ENCODE measurements at regions not wholly inside any gene's neighbourhood (a gene's known extent, or its start where the extent isn't known, plus 50 kb on each side); places are given as distances from the start of the nearest gene placed in this dataset.

DNA sequence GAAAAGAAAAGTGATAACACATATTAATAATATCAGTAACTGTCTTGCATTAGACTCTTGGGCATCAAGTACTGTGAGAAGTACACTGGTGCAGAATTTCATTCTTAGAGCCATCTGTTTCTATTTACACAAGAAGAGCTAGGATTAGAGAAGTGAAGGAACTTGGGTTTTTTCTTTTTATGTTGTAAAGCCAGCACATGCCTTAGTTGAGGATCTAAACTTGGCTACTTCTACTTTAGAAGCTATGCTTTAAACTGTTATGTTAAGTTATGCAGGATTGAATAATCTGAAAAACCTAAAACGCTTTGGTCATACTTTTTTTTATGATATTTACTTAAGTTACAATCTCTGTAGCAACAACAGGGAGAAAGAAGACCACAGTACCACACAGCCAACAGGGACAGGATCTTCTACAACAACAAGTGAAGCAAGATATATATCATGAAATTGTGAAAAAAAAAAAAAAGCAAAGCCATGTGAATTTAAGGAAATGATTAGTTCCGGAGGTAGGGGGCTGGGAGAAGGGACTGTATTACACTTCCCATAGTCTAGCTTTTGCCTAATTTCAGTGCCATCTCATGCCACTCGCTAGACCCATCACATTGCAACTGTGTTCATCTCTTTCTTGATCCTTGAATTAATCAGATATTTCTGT is 305.1 kb upstream of the GOT2 start:
- TF ChIP-seq CTCF (IDR thresholded peaks at IDR 0.05; ENCODE audit: low read depth, low read length, missing input control), result no peak
- TF ChIP-seq TAF1 (conservative IDR thresholded peaks at IDR 0.05), result no peak
- TF ChIP-seq ZBTB33 (IDR thresholded peaks at IDR 0.05), result no peak
- TF ChIP-seq FOXA2 (IDR thresholded peaks at IDR 0.05), result no peak
- TF ChIP-seq EGR1 (IDR thresholded peaks at IDR 0.05; ENCODE audit: low read depth in 2 of 2), result no peak
- TF ChIP-seq REST (IDR thresholded peaks at IDR 0.05), result no peak
- no peak for TF ChIP-seq SP1 (IDR thresholded peaks at IDR 0.05)

Data from liver (tissue), 3 donors.